ENCODE measurements at regions not wholly inside any gene's neighbourhood (a gene's known extent, or its start where the extent isn't known, plus 50 kb on each side); places are given as distances from the start of the nearest gene placed in this dataset.

GRCh38 chr3:106294121-106294520 lies 425.3 kb upstream of the CBLB start:
- ATAC-seq (no peak), DNase-seq (no peak), FAIRE-seq (no peak)
- intact Hi-C loops (cut with DNase I): no loop called here
- no peaks in the 10 kb centered on the region for H3K36me3 ChIP-seq
- no peaks in the 10 kb centered on the region for H3K27me3 ChIP-seq
- H3K4me1 ChIP-seq: no peaks in the 10 kb centered on the region
- TF ChIP-seq CTCF (IDR thresholded peaks at IDR 0.05): no peak
- H3K4me3 ChIP-seq: no peak overlapping the region
- no peak overlapping the region for H3K27ac ChIP-seq
- H3K9me3 ChIP-seq: no peaks in the 10 kb centered on the region

DNA sequence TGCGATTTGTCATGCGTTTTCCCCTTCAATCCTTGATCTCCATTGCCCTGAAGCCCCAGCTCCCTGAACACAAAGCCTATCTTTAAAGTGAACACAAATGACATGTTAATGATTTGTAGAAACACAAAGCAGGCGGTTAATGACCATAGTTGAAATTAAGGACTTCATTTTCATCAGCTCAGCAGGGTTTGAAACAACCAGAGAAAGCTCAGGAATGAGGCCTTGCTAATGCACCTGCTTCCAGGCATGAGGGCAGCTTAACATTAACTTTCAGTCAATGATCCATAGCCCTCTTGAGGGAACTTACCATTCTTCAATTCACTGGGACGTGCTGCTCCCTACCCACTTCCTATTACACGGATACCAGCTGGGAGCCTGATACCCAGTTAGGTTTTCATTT lies 427.2 kb upstream of the CBLB start:
- Histone ChIP-seq H3K27ac (no peak overlapping the region), H3K9me3 (no peaks in the 10 kb centered on the region), H3K4me1 (no peaks in the 10 kb centered on the region), H3K4me3 (no peak overlapping the region), H3K27me3 (no peaks in the 10 kb centered on the region), H3K36me3 (no peaks in the 10 kb centered on the region)
- ATAC-seq: no peak
- WGBS, 2 donors: 36 to 47% methylated on average over 5 of the region's 5 CpGs
- intact Hi-C loops (cut with DNase I): no loop called here
- TF ChIP-seq CTCF (IDR thresholded peaks at IDR 0.05): no peak
- FAIRE-seq: no peak
- no peak for DNase-seq

GRCh38 chr3:106299300-106300098 lies 430.7 kb upstream of the CBLB start:
- 21 to 68% methylated on average over 2 of the region's 2 CpGs for WGBS, 2 donors
- H3K9me3 ChIP-seq: no peaks in the 10 kb centered on the region
- ATAC-seq (no peak), DNase-seq (no peak), FAIRE-seq (no peak)
- intact Hi-C loops (cut with DNase I): no loop called here
- no peak overlapping the region for H3K27ac ChIP-seq
- H3K27me3 ChIP-seq: no peaks in the 10 kb centered on the region
- TF ChIP-seq CTCF (IDR thresholded peaks at IDR 0.05): no peak
- no peak overlapping the region for H3K4me3 ChIP-seq
- no peaks in the 10 kb centered on the region for H3K36me3 ChIP-seq
- no peaks in the 10 kb centered on the region for H3K4me1 ChIP-seq

- no peak for ATAC-seq
- no peak for FAIRE-seq
- no peak for DNase-seq
Measured at GRCh38 chr3:106302451-106303221, 433.8 kb upstream of the CBLB start.

More at GRCh38 chr3:106302451-106303221, 433.8 kb upstream of the CBLB start:
- no peaks in the 10 kb centered on the region for H3K9me3 ChIP-seq
- intact Hi-C loops (cut with DNase I): no loop called here
- no peak overlapping the region for H3K4me3 ChIP-seq
- no peak overlapping the region for H3K27ac ChIP-seq
- no peak for TF ChIP-seq CTCF (IDR thresholded peaks at IDR 0.05)
- H3K4me1 ChIP-seq: no peaks in the 10 kb centered on the region
- no peaks in the 10 kb centered on the region for H3K36me3 ChIP-seq
- 55 to 61% methylated on average over 5 of the region's 5 CpGs for WGBS, 2 donors
- H3K27me3 ChIP-seq: no peaks in the 10 kb centered on the region

Data from pancreas (tissue), 10 donors.